ENCODE measurements at regions not wholly inside any gene's neighbourhood (a gene's known extent, or its start where the extent isn't known, plus 50 kb on each side); places are given as distances from the start of the nearest gene placed in this dataset.

DNA sequence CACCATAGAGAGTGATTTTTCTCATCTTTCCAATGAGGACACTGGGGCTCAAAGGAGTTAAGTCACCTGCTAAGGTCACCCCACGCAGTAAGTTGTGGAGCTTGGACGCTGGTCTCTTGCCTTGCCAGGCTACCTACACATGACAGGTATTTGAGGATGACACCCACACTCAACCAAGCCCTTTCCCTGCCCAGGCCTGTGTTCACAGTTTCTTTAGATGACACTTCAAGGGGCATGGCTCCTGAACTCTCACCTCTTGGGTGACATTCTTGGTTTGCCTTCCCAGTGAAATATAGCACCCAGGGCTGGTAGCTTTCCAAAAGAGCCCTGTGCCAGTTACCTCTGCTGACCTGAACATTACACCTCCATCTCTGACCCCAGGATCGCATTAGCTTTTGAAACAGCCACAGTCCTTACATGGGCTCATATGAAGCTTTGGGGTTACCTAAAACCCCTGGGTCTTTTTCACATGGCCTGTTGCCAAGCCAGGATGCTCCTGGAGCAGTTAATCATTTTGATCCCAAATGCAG lies 148.0 kb downstream of the RPLP1 start:
- H3K4me3 ChIP-seq (ENCODE audit: low read depth, low read length) = no peak overlapping the region
- H3K4me1 ChIP-seq = no peaks in the 10 kb centered on the region
- H3K36me3 ChIP-seq = no peaks in the 10 kb centered on the region
- H3K27me3 ChIP-seq = no peaks in the 10 kb centered on the region
- no peaks in the 10 kb centered on the region for H3K9me3 ChIP-seq
- TF ChIP-seq, protein P1, sequence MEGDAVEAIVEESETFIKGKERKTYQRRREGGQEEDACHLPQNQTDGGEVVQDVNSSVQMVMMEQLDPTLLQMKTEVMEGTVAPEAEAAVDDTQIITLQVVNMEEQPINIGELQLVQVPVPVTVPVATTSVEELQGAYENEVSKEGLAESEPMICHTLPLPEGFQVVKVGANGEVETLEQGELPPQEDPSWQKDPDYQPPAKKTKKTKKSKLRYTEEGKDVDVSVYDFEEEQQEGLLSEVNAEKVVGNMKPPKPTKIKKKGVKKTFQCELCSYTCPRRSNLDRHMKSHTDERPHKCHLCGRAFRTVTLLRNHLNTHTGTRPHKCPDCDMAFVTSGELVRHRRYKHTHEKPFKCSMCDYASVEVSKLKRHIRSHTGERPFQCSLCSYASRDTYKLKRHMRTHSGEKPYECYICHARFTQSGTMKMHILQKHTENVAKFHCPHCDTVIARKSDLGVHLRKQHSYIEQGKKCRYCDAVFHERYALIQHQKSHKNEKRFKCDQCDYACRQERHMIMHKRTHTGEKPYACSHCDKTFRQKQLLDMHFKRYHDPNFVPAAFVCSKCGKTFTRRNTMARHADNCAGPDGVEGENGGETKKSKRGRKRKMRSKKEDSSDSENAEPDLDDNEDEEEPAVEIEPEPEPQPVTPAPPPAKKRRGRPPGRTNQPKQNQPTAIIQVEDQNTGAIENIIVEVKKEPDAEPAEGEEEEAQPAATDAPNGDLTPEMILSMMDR (IDR thresholded peaks at IDR 0.05; ENCODE audit: low read depth, low read length) = no peak
- no peak for DNase-seq

DNA sequence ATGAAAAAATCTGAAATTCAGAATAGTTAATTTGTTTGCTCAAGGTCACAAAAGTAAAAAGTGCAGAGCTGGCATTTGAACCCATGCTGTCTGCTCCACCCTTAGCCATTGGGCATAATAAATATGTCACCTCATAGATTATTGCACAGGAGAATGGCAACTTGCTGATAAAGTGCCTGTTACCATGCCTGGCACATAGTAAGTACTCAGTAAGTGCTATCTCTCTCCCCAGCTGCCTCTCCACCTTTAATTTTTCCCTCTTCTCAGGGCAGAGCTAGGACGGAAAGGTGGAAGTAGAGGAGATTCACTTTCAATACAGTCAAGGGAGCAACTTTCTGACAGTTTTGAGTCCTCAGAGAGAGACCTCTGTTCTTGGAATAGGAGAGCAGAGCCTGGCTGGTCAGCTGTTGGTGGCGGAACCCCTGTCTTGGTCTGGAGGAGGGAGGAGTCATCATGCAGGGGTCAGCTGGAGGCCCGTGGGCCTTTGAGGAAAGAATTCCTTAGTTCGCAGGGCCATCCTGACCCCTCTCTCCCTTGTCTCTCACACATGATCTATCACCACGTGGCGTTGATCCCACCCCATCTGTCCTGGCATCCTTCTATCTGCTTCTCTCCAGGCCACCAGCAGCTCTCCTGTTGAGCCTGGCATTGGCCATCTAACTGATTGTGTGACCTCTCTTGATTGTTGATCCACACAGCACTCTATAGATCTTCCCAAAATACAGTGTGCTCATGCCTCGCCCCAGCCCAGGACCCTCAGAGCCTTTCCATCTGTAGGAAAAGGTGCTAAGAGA lies 149.3 kb downstream of the RPLP1 start:
- no peak overlapping the region for H3K4me3 ChIP-seq (ENCODE audit: low read depth, low read length)
- TF ChIP-seq, protein P1 (IDR thresholded peaks at IDR 0.05; ENCODE audit: low read depth, low read length) = no peak
- DNase-seq = no peak
- H3K9me3 ChIP-seq = no peaks in the 10 kb centered on the region
- no peaks in the 10 kb centered on the region for H3K27me3 ChIP-seq
- no peaks in the 10 kb centered on the region for H3K36me3 ChIP-seq
- no peaks in the 10 kb centered on the region for H3K4me1 ChIP-seq

DNA sequence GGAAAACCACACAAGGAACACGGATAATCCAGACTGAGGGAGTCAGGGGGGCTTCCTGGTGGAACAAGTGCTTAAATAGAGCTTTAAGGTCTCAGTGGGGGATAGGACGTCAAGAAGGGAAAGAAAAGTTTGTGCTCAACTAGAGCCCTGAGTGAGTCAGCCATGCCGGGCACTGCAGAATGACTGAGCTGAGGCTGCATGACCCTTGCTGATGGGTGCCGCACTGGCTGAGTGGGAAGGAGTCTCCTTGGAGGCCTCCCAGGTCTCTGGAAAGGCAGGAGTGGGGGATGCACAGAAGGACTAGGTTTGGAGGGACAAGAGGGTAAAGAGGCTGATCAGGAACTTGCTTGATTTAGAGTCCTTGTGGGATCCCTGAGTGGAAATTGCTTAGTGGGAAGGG lies 150.3 kb downstream of the RPLP1 start:
- TF ChIP-seq, protein P1 (IDR thresholded peaks at IDR 0.05; ENCODE audit: low read depth, low read length) = no peak

DNA sequence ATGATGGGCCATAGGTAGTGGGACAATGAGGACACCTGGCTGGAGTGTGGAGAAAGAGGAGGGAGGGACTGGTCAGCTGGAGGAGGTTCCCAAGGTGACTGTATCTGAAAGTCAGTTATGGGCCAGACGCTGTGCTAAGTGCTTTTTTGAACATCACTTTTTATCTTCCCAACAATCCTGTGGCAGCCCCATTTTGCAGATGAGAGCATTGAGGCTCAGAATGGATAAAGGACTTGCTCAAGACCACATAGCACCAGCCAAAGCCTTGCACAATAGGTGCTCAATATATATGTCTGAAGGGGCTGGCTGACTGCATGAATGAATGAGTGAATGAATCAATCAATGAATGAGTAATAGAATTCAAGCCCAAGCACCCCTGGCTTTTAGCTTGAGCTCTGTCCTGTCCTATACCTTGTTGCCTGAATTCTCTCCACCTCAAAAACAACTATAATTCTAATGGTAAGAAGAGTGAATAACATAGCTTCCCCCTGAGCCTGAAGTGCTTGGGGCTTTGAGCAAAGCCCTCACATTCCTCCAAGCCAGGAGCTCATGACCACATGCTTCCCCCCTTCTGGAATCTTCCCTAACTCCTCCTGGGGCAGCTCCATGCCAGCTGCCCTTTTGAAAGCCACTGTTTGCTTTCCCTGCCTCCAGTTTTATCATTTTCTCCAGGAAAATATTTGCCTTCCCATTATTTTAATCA lies 150.9 kb downstream of the RPLP1 start:
- TF ChIP-seq, protein P1 (IDR thresholded peaks at IDR 0.05; ENCODE audit: low read depth, low read length) = no peak
- Histone ChIP-seq H3K27me3 (no peaks in the 10 kb centered on the region), H3K36me3 (no peaks in the 10 kb centered on the region), H3K4me3 (ENCODE audit: low read depth, low read length) (no peak overlapping the region), H3K4me1 (no peaks in the 10 kb centered on the region), H3K9me3 (no peaks in the 10 kb centered on the region)
- no peak for DNase-seq

More for the DNA sequence above, 150.3 kb downstream of the RPLP1 start:
- Histone ChIP-seq H3K4me3 (ENCODE audit: low read depth, low read length) (no peak overlapping the region), H3K27me3 (no peaks in the 10 kb centered on the region), H3K36me3 (no peaks in the 10 kb centered on the region), H3K4me1 (no peaks in the 10 kb centered on the region), H3K9me3 (no peaks in the 10 kb centered on the region)
- no peak for DNase-seq

DNA sequence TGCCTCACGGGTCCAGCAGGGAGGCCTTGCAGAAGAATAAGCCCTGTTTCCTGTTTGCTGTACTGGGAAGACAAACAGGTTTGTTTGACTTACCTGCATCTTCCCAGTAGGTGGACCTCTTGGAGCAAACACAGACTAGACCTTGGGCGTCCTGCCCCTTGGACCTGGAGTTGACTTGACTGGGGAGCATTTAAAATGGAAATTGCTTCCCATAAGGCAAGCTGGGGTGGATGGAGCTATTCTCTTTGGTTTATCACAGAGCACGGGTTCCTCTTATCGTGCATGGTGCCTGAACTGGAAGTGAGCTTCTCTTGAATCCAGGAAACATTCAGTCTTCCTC lies 151.4 kb downstream of the RPLP1 start:
- no peak for DNase-seq
- Histone ChIP-seq H3K4me3 (ENCODE audit: low read depth, low read length) (no peak overlapping the region), H3K27me3 (no peaks in the 10 kb centered on the region), H3K36me3 (no peaks in the 10 kb centered on the region), H3K9me3 (no peaks in the 10 kb centered on the region), H3K4me1 (no peaks in the 10 kb centered on the region)
- TF ChIP-seq, protein P1 (IDR thresholded peaks at IDR 0.05; ENCODE audit: low read depth, low read length) = peak; percentile 19

DNA sequence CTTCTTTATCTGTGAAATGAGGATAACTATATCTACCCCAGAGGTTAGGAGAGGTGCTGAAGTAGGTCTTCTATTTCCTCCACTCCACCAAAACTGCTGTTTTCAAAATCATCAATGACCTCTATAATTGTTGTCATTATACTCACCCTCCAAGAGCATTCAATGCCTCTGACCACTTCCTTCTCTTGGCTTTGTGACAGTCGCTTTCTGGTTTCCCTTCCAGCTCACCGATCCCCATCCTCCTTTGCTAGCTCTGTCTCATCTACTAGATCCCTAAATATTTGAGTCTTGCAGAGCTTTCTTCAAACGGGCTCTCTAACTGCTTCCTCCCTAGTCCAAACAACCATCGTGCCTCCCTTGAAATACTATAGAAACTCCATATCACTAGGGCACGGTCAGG lies 153.5 kb downstream of the RPLP1 start:
- TF ChIP-seq, protein P1 (IDR thresholded peaks at IDR 0.05; ENCODE audit: low read depth, low read length) = no peak
- Histone ChIP-seq H3K36me3 (no peaks in the 10 kb centered on the region), H3K4me1 (no peaks in the 10 kb centered on the region), H3K27me3 (no peaks in the 10 kb centered on the region), H3K9me3 (no peaks in the 10 kb centered on the region), H3K4me3 (ENCODE audit: low read depth, low read length) (no peak overlapping the region)
- no peak for DNase-seq

All from BE2C (cell line).